ENCODE measurements at regions not wholly inside any gene's neighbourhood (a gene's known extent, or its start where the extent isn't known, plus 50 kb on each side); places are given as distances from the start of the nearest gene placed in this dataset.

- TF ChIP-seq GLIS3 (CRISPR knock-in tag; IDR thresholded peaks at IDR 0.05) (no peak), OSR1 (CRISPR knock-in tag; IDR thresholded peaks at IDR 0.05) (no peak), PATZ1 (CRISPR knock-in tag; IDR thresholded peaks at IDR 0.05; ENCODE audit: borderline replicate concordance) (no peak), ZC3H10 (CRISPR knock-in tag; IDR thresholded peaks at IDR 0.05) (no peak), CSDC2 (CRISPR knock-in tag; IDR thresholded peaks at IDR 0.05) (no peak), ZFP3 (CRISPR knock-in tag; IDR thresholded peaks at IDR 0.05) (no peak), ZNF70 (CRISPR knock-in tag; IDR thresholded peaks at IDR 0.05) (no peak), ESRRG (CRISPR knock-in tag; IDR thresholded peaks at IDR 0.05) (no peak), PPARA (CRISPR knock-in tag; IDR thresholded peaks at IDR 0.05; ENCODE audit: borderline replicate concordance) (no peak), RARB (CRISPR knock-in tag; IDR thresholded peaks at IDR 0.05) (no peak), ZFP30 (CRISPR knock-in tag; IDR thresholded peaks at IDR 0.05) (no peak), ZNF8 (CRISPR knock-in tag; IDR thresholded peaks at IDR 0.05) (no peak), TOX (CRISPR knock-in tag; IDR thresholded peaks at IDR 0.05; ENCODE audit: borderline replicate concordance) (no peak), ISL1 (CRISPR knock-in tag; IDR thresholded peaks at IDR 0.05) (no peak)
- TF ChIP-seq, protein P1, sequence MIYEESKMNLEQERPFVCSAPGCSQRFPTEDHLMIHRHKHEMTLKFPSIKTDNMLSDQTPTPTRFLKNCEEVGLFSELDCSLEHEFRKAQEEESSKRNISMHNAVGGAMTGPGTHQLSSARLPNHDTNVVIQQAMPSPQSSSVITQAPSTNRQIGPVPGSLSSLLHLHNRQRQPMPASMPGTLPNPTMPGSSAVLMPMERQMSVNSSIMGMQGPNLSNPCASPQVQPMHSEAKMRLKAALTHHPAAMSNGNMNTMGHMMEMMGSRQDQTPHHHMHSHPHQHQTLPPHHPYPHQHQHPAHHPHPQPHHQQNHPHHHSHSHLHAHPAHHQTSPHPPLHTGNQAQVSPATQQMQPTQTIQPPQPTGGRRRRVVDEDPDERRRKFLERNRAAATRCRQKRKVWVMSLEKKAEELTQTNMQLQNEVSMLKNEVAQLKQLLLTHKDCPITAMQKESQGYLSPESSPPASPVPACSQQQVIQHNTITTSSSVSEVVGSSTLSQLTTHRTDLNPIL (CRISPR knock-in tag; IDR thresholded peaks at IDR 0.05; ENCODE audit: low read depth), result no peak
- TF ChIP-seq, protein P2, sequence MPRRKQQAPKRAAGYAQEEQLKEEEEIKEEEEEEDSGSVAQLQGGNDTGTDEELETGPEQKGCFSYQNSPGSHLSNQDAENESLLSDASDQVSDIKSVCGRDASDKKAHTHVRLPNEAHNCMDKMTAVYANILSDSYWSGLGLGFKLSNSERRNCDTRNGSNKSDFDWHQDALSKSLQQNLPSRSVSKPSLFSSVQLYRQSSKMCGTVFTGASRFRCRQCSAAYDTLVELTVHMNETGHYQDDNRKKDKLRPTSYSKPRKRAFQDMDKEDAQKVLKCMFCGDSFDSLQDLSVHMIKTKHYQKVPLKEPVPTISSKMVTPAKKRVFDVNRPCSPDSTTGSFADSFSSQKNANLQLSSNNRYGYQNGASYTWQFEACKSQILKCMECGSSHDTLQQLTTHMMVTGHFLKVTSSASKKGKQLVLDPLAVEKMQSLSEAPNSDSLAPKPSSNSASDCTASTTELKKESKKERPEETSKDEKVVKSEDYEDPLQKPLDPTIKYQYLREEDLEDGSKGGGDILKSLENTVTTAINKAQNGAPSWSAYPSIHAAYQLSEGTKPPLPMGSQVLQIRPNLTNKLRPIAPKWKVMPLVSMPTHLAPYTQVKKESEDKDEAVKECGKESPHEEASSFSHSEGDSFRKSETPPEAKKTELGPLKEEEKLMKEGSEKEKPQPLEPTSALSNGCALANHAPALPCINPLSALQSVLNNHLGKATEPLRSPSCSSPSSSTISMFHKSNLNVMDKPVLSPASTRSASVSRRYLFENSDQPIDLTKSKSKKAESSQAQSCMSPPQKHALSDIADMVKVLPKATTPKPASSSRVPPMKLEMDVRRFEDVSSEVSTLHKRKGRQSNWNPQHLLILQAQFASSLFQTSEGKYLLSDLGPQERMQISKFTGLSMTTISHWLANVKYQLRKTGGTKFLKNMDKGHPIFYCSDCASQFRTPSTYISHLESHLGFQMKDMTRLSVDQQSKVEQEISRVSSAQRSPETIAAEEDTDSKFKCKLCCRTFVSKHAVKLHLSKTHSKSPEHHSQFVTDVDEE (CRISPR knock-in tag; IDR thresholded peaks at IDR 0.05), result no peak
- TF ChIP-seq, protein P3, sequence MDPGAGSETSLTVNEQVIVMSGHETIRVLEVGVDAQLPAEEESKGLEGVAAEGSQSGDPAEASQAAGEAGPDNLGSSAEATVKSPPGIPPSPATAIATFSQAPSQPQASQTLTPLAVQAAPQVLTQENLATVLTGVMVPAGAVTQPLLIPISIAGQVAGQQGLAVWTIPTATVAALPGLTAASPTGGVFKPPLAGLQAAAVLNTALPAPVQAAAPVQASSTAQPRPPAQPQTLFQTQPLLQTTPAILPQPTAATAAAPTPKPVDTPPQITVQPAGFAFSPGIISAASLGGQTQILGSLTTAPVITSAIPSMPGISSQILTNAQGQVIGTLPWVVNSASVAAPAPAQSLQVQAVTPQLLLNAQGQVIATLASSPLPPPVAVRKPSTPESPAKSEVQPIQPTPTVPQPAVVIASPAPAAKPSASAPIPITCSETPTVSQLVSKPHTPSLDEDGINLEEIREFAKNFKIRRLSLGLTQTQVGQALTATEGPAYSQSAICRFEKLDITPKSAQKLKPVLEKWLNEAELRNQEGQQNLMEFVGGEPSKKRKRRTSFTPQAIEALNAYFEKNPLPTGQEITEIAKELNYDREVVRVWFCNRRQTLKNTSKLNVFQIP (CRISPR knock-in tag; IDR thresholded peaks at IDR 0.05; ENCODE audit: borderline replicate concordance, low read depth), result no peak
- TF ChIP-seq, protein P4, sequence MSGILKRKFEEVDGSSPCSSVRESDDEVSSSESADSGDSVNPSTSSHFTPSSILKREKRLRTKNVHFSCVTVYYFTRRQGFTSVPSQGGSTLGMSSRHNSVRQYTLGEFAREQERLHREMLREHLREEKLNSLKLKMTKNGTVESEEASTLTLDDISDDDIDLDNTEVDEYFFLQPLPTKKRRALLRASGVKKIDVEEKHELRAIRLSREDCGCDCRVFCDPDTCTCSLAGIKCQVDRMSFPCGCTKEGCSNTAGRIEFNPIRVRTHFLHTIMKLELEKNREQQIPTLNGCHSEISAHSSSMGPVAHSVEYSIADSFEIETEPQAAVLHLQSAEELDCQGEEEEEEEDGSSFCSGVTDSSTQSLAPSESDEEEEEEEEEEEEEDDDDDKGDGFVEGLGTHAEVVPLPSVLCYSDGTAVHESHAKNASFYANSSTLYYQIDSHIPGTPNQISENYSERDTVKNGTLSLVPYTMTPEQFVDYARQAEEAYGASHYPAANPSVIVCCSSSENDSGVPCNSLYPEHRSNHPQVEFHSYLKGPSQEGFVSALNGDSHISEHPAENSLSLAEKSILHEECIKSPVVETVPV (CRISPR knock-in tag; IDR thresholded peaks at IDR 0.05), result no peak
- no peak for ATAC-seq
Observed at GRCh38 chr13:106736941-106737340, 169.0 kb upstream of the ARGLU1 start.

- no peak for TF ChIP-seq ESRRG (CRISPR knock-in tag; IDR thresholded peaks at IDR 0.05)
- TF ChIP-seq, protein P3 (CRISPR knock-in tag; IDR thresholded peaks at IDR 0.05; ENCODE audit: borderline replicate concordance, low read depth), result no peak
- TF ChIP-seq, protein P2 (CRISPR knock-in tag; IDR thresholded peaks at IDR 0.05), result no peak
- ATAC-seq, result no peak
Observed at GRCh38 chr13:106734198-106734597, 166.3 kb upstream of the ARGLU1 start.
